Activated T-helper 1 cell treated with anti-CD3 and anti-CD28 coated beads, Interleukin-12 subunit alpha, Interleukin-12 subunit beta, Interleukin-2, Interleukin-4 antibody, amounts not matched to agents 30 ng/mL and 10 ng/mL and 1 ng/mL, durations not matched to agents 14 hours and 24 hours and 36 hours (primary cell): ENCODE measurements at regions not wholly inside any gene's neighbourhood (a gene's known extent, or its start where the extent isn't known, plus 50 kb on each side); places are given as distances from the start of the nearest gene placed in this dataset.

ENCODE experiments used
- DNase-seq: peaks from one replicate; pipeline ENCODE4 v3.0.0; 2021; ENCODE audit warnings: low spot score
- H3K27ac Mint-ChIP-seq: one replicate; pipeline ENCODE4 v1.8.0; 2021; ENCODE audit warnings: mild to moderate bottlenecking, mixed read lengths
- H3K27me3 Mint-ChIP-seq: one replicate; pipeline ENCODE4 v1.8.0; 2022; ENCODE audit warnings: mild to moderate bottlenecking, moderate library complexity, mixed read lengths; ENCODE audit not compliant: insufficient read depth
- H3K36me3 Mint-ChIP-seq: one replicate; pipeline ENCODE4 v1.8.0; 2021; ENCODE audit warnings: low read depth, mixed read lengths
- H3K4me1 Mint-ChIP-seq: one replicate; pipeline ENCODE4 v1.8.0; 2021; ENCODE audit warnings: low read depth, mixed read lengths
- H3K4me3 Mint-ChIP-seq: one replicate; pipeline ENCODE4 v1.8.0; 2021; ENCODE audit warnings: mild to moderate bottlenecking, moderate library complexity, mixed read lengths
- H3K9me3 Mint-ChIP-seq: one replicate; pipeline ENCODE4 v1.8.0; 2021; ENCODE audit warnings: mixed read lengths
- intact Hi-C: fragments of 100-400 bp; cut with micrococcal nuclease; formaldehyde crosslinking; loops from one replicate; pipeline ENCODE4 v1.15.1; 2024

GRCh38 chr18:60646725-60647124 lies 274.1 kb upstream of the MC4R start:
- no peaks in the 10 kb centered on the region for H3K36me3 Mint-ChIP-seq
- H3K27ac Mint-ChIP-seq = no peak overlapping the region
- no peaks in the 10 kb centered on the region for H3K9me3 Mint-ChIP-seq
- DNase-seq = no peak
- intact Hi-C loops = no loop called here
- no peaks in the 10 kb centered on the region for H3K27me3 Mint-ChIP-seq
- H3K4me3 Mint-ChIP-seq = no peak overlapping the region
- H3K4me1 Mint-ChIP-seq = no peaks in the 10 kb centered on the region

DNA sequence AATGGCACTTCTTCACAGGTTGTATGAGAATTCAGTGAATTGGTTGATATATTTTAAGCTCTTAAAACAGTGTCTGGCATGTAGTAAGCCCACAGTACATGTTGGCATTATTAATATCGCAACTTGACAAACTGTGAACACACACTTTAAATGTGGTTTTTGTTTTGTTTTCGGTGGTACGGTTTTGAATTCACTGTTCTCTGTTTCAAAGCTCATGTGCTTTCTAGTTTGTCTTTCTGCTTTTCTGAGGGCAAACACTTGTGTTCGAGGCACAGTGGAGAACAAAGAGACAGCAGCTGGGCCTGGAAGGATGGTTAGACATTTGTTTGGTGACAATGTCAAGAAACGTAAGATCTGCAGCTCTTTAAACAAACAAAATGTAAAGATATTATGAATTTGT lies 276.5 kb upstream of the MC4R start:
- no peaks in the 10 kb centered on the region for H3K4me1 Mint-ChIP-seq

DNA sequence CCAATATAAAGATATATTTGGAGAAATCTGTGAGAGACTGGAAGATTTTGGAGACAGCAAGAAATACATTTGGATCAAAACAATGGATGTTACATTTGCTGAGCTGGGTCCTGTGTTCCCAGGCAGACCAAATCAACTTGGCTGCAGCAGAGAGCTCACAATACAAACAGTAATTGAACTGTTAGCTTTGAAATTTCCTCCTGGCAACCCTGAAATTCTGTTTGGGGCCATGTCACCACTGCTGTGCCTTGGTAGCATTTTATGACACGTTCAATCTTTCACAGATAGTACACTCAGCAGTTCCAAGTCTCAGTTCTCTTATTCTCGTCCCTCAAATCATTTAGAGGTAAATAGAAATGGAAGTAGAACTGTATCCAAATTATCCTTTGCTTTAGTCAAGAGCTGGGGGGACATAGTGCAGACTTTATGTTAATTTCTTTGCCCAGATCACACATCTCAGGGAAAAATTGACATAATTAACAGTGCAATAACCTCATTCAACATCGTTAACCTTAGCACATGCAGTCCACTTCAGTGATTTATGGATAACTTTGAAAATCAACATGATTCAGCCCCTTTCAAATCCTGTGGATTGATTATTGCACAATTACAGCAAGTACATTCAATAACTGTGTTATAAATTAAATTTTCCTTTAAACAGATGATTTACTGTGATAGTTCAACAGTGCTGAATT lies 277.4 kb upstream of the MC4R start:
- no peak for DNase-seq
- intact Hi-C loops = no loop called here
- Mint-ChIP-seq H3K9me3 (no peaks in the 10 kb centered on the region), H3K36me3 (no peaks in the 10 kb centered on the region), H3K4me1 (no peaks in the 10 kb centered on the region), H3K27me3 (no peaks in the 10 kb centered on the region), H3K27ac (no peak overlapping the region), H3K4me3 (no peak overlapping the region)

More for the DNA sequence above, 276.5 kb upstream of the MC4R start:
- intact Hi-C loops = no loop called here
- no peak overlapping the region for H3K4me3 Mint-ChIP-seq
- no peak overlapping the region for H3K27ac Mint-ChIP-seq
- no peaks in the 10 kb centered on the region for H3K27me3 Mint-ChIP-seq
- no peaks in the 10 kb centered on the region for H3K9me3 Mint-ChIP-seq
- no peak for DNase-seq
- no peaks in the 10 kb centered on the region for H3K36me3 Mint-ChIP-seq

- Mint-ChIP-seq H3K27me3 (no peaks in the 10 kb centered on the region), H3K36me3 (no peaks in the 10 kb centered on the region), H3K4me1 (no peaks in the 10 kb centered on the region), H3K27ac (no peak overlapping the region), H3K4me3 (no peak overlapping the region), H3K9me3 (no peaks in the 10 kb centered on the region)
- intact Hi-C loops = no loop called here
- no peak for DNase-seq
Observed at GRCh38 chr18:60654298-60654697, 281.7 kb upstream of the MC4R start.

DNA sequence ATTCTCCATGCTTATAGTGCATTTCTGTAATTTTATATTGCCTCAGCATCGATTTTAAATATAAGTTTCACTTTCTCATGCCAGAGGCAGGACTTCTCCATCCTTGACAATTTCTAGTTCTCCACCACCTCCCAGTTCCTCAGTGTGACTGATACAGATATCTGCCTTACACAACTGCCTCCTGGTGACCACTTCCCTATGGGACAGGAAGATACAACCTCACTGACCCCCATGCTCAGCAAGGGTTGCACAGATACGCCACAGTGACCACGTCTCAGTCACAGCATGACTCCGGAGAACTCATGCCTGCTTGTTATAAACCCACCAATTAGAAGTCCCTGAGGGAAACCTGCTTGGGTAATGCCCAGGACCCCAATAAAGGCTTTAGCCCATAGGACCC lies 284.0 kb upstream of the MC4R start:
- no peaks in the 10 kb centered on the region for H3K36me3 Mint-ChIP-seq
- no peaks in the 10 kb centered on the region for H3K4me1 Mint-ChIP-seq
- H3K27ac Mint-ChIP-seq = no peak overlapping the region
- no peak overlapping the region for H3K4me3 Mint-ChIP-seq
- intact Hi-C loops = no loop called here
- peaks cover 3% of the 10 kb centered on the region for H3K9me3 Mint-ChIP-seq
- no peak for DNase-seq
- no peaks in the 10 kb centered on the region for H3K27me3 Mint-ChIP-seq

DNA sequence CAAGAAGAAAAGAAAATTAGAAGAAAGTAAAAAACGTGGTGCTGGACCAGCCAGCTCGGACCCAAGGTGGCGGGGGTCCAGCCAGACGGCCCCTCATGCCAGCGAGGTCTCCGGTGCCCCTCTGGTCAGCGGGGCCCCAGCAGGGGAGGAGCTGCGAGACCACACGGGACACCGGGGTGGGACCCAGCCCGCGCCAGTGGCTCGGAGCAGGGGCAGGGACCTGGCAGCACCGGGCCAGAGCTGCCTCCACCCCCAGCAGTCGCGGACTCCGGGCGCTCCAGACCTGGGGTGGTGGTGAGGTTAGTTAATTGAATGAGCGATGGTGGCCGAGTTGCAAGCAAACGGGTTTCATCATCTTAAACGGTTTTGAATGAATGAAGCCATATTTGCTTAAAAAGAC lies 289.9 kb upstream of the MC4R start:
- no peak for DNase-seq
- Mint-ChIP-seq H3K4me1 (no peaks in the 10 kb centered on the region), H3K9me3 (peaks cover 10% of the 10 kb centered on the region), H3K27me3 (no peaks in the 10 kb centered on the region), H3K36me3 (no peaks in the 10 kb centered on the region), H3K4me3 (no peak overlapping the region), H3K27ac (no peak overlapping the region)
- intact Hi-C loops = no loop called here

GRCh38 chr18:60663060-60663989 lies 290.8 kb upstream of the MC4R start:
- Mint-ChIP-seq H3K4me3 (no peak overlapping the region), H3K27ac (no peak overlapping the region), H3K4me1 (no peaks in the 10 kb centered on the region), H3K27me3 (no peaks in the 10 kb centered on the region), H3K9me3 (peaks cover 10% of the 10 kb centered on the region), H3K36me3 (no peaks in the 10 kb centered on the region)
- intact Hi-C loops = no loop called here
- DNase-seq = no peak

DNA sequence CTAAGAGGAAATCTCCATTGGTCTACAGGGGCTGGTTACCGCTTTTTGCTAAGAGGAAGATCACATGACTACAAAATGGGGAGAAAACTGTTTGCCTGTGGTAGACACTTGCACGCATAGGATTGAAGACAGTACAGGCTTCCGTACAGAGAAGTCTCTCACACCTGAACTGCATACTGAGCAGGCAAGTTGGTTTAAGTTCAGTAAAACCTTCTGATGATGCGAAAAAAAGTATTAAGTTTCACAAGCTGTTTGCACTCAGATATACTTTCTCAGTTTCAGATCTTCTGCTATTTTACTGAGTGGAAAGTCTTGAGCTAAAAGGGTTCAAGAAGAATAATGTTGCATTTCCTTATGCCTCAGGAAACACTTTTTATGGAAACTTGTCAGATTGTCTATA lies 292.2 kb upstream of the MC4R start:
- Mint-ChIP-seq H3K4me3 (no peak overlapping the region), H3K9me3 (peaks cover 10% of the 10 kb centered on the region), H3K4me1 (no peaks in the 10 kb centered on the region), H3K27ac (no peak overlapping the region), H3K36me3 (no peaks in the 10 kb centered on the region), H3K27me3 (no peaks in the 10 kb centered on the region)
- intact Hi-C loops = no loop called here
- DNase-seq = no peak

DNA sequence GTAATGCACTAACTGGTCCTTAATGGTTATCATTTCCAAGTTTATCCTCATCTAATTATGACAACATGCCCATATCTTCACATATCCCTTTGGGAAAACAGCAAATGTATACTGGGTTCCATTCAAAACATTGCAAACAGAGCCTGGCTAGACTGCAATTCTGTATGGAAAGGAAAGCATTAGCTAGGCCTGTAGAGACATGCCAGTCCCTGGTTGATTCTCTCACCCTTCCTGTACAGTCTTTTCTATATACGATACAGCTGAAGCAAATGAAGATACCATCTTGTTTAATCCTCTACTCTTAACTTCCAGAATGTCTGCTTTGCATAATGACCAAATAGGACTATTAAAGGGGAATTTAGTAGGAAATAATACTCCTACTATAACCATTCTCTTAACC lies 294.4 kb upstream of the MC4R start:
- peaks cover 7% of the 10 kb centered on the region for H3K9me3 Mint-ChIP-seq
- no peak overlapping the region for H3K4me3 Mint-ChIP-seq
- H3K36me3 Mint-ChIP-seq = no peaks in the 10 kb centered on the region
- DNase-seq = no peak
- H3K4me1 Mint-ChIP-seq = no peaks in the 10 kb centered on the region
- intact Hi-C loops = no loop called here
- no peak overlapping the region for H3K27ac Mint-ChIP-seq
- no peaks in the 10 kb centered on the region for H3K27me3 Mint-ChIP-seq

- no peak for DNase-seq
- H3K4me3 Mint-ChIP-seq = no peak overlapping the region
- no peaks in the 10 kb centered on the region for H3K36me3 Mint-ChIP-seq
- intact Hi-C loops = no loop called here
- peaks cover 7% of the 10 kb centered on the region for H3K9me3 Mint-ChIP-seq
- no peak overlapping the region for H3K27ac Mint-ChIP-seq
- no peaks in the 10 kb centered on the region for H3K4me1 Mint-ChIP-seq
- H3K27me3 Mint-ChIP-seq = no peaks in the 10 kb centered on the region
Observed at GRCh38 chr18:60668583-60668982, 296.0 kb upstream of the MC4R start.

GRCh38 chr18:60669938-60670337 lies 297.4 kb upstream of the MC4R start:
- intact Hi-C loops = no loop called here
- Mint-ChIP-seq H3K36me3 (no peaks in the 10 kb centered on the region), H3K27ac (no peak overlapping the region), H3K4me3 (no peak overlapping the region), H3K4me1 (no peaks in the 10 kb centered on the region), H3K27me3 (no peaks in the 10 kb centered on the region), H3K9me3 (no peaks in the 10 kb centered on the region)
- no peak for DNase-seq

DNA sequence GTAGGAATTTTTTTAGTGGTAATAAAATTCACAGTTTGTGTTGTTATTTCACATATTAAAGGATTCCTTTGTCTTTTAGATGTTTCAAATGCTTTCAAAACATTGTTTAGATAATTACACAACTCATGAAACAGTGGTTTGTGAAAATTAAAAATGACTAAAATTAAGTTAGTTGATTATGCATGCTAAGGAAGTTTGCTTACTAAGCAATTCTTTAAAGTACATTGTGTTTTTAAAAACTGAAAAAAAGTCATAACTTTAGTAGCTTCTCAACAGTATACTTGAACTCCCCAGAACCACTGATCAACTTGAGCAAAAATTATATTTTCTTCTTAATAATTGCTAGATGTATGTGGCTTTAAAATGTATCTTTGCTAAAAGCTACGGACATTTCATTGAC lies 298.4 kb upstream of the MC4R start:
- Mint-ChIP-seq H3K27me3 (no peaks in the 10 kb centered on the region), H3K4me1 (no peaks in the 10 kb centered on the region), H3K27ac (no peak overlapping the region), H3K36me3 (no peaks in the 10 kb centered on the region), H3K9me3 (no peaks in the 10 kb centered on the region), H3K4me3 (no peak overlapping the region)
- intact Hi-C loops = no loop called here
- no peak for DNase-seq

DNA sequence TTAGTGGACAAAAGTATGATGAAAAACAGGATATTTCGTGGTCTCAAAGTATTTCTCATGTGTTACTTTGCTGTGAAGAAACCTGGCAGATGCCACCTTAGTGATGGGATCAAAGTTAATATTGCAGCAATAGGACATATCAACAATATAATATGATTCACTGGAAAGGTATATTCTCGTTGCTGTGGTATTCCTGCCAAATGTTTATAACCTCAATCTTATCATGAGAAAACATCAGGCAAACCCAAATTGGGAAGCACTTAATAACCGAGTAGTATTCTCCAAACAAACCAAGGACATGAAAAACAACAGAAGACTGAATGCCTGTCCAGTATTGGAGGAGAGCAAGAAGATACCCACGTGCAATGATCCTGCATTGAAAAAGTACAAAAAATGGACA lies 302.6 kb upstream of the MC4R start:
- H3K4me1 Mint-ChIP-seq = no peaks in the 10 kb centered on the region
- H3K27me3 Mint-ChIP-seq = no peaks in the 10 kb centered on the region
- no peak overlapping the region for H3K4me3 Mint-ChIP-seq
- DNase-seq = no peak
- no peak overlapping the region for H3K27ac Mint-ChIP-seq
- intact Hi-C loops = no loop called here
- no peaks in the 10 kb centered on the region for H3K9me3 Mint-ChIP-seq
- no peaks in the 10 kb centered on the region for H3K36me3 Mint-ChIP-seq
